Erythroblast (primary cell): ENCODE measurements at regions not wholly inside any gene's neighbourhood (a gene's known extent, or its start where the extent isn't known, plus 50 kb on each side); places are given as distances from the start of the nearest gene placed in this dataset.

ENCODE experiments used
- GATA1 ChIP-seq: IDR thresholded peaks from 2 replicates; pipeline ENCODE4 v1.6.1; 2011; ENCODE audit warnings: low read depth, mild to moderate bottlenecking, control low read depth, low read length, moderate library complexity
- POLR2A ChIP-seq: IDR thresholded peaks from 2 replicates; pipeline ENCODE4 v1.6.1; 2011; ENCODE audit warnings: mild to moderate bottlenecking, low read length

GRCh38 chr4:11537846-11538245 is 109.2 kb upstream of the HS3ST1 start:
- no peak for TF ChIP-seq POLR2A
- no peak for TF ChIP-seq GATA1
